LNCaP clone FGC (cell line): ENCODE measurements at regions not wholly inside any gene's neighbourhood (a gene's known extent, or its start where the extent isn't known, plus 50 kb on each side); places are given as distances from the start of the nearest gene placed in this dataset.

Experiments
- DNase-seq: peaks from one replicate; pipeline ENCODE4 v3.0.0-alpha.2; 2011; ENCODE audit warnings: low read depth
- H3K4me3 ChIP-seq: 2 replicates; pipeline ENCODE4 v1.5.1; 2011; ENCODE audit warnings: mild to moderate bottlenecking, low read depth, low read length, control low read depth
- CTCF ChIP-seq: IDR thresholded peaks from 2 replicates; pipeline ENCODE4 v1.5.1; 2012; ENCODE audit warnings: mild to moderate bottlenecking; ENCODE audit not compliant: control insufficient read depth, insufficient read depth; ENCODE audit errors: extremely low read depth

- no peak for DNase-seq
- no peak overlapping the region for H3K4me3 ChIP-seq
- TF ChIP-seq CTCF, result no peak
Measured at GRCh38 chr2:3117650-3118216, 259.9 kb downstream of the EIPR1 start.

- DNase-seq, result no peak
- no peak overlapping the region for H3K4me3 ChIP-seq
- TF ChIP-seq CTCF, result no peak
Measured at GRCh38 chr2:3116371-3116770, 261.2 kb downstream of the EIPR1 start.

GRCh38 chr2:3115301-3116042, 262.1 kb downstream of the EIPR1 start:
- DNase-seq, result no peak
- no peak for TF ChIP-seq CTCF
- H3K4me3 ChIP-seq, result no peak overlapping the region

GRCh38 chr2:3114406-3115185, 263.0 kb downstream of the EIPR1 start:
- no peak for TF ChIP-seq CTCF
- DNase-seq, result no peak
- no peak overlapping the region for H3K4me3 ChIP-seq

GRCh38 chr2:3113769-3114168, 263.8 kb downstream of the EIPR1 start:
- DNase-seq, result no peak

GRCh38 chr2:3113122-3113521, 264.5 kb downstream of the EIPR1 start:
- no peak for DNase-seq
- TF ChIP-seq CTCF, result no peak
- no peak overlapping the region for H3K4me3 ChIP-seq

More at GRCh38 chr2:3113769-3114168, 263.8 kb downstream of the EIPR1 start:
- no peak for TF ChIP-seq CTCF
- no peak overlapping the region for H3K4me3 ChIP-seq
